ENCODE measurements at regions not wholly inside any gene's neighbourhood (a gene's known extent, or its start where the extent isn't known, plus 50 kb on each side); places are given as distances from the start of the nearest gene placed in this dataset.

GRCh38 chr5:136615251-136616119 lies 250.1 kb upstream of the TRPC7 start:
- no peak for ATAC-seq
- WGBS, 3 donors, result 59 to 65% (median 64%) methylated on average over 6 of the region's 6 CpGs
- intact Hi-C loops (cut with DNase I), result no loop called here

GRCh38 chr5:136613230-136613629 lies 247.9 kb upstream of the TRPC7 start:
- ATAC-seq (no peak), DNase-seq (no peak)
- Histone ChIP-seq H3K36me3 (ENCODE audit: insufficient read depth in 1 of 2, low read depth in 1 of 2) (no peaks in the 10 kb centered on the region), H3K27me3 (ENCODE audit: insufficient read depth in 3 of 3, low read length in 2 of 3) (no peaks in the 10 kb centered on the region), H3K9me3 (no peaks in the 10 kb centered on the region), H3K27ac (no peak overlapping the region), H3K4me1 (no peaks in the 10 kb centered on the region), H3K4me3 (no peak overlapping the region)
- TF ChIP-seq CTCF (IDR thresholded peaks at IDR 0.05), result no peak
- intact Hi-C loops (cut with DNase I), result no loop called here

More at GRCh38 chr5:136615251-136616119, 250.1 kb upstream of the TRPC7 start:
- Histone ChIP-seq H3K9me3 (no peaks in the 10 kb centered on the region), H3K36me3 (ENCODE audit: insufficient read depth in 1 of 2, low read depth in 1 of 2) (no peaks in the 10 kb centered on the region), H3K4me1 (no peaks in the 10 kb centered on the region), H3K4me3 (no peak overlapping the region), H3K27me3 (ENCODE audit: insufficient read depth in 3 of 3, low read length in 2 of 3) (no peaks in the 10 kb centered on the region), H3K27ac (no peak overlapping the region)
- TF ChIP-seq CTCF (IDR thresholded peaks at IDR 0.05), result no peak
- no peak for DNase-seq

- WGBS, 3 donors, result 72 to 87% (median 78%) methylated on average over 1 of the region's 1 CpG
- ATAC-seq (no peak), DNase-seq (no peak)
- intact Hi-C loops (cut with DNase I), result no loop called here
- Histone ChIP-seq H3K9me3 (no peaks in the 10 kb centered on the region), H3K4me1 (no peaks in the 10 kb centered on the region), H3K36me3 (ENCODE audit: insufficient read depth in 1 of 2, low read depth in 1 of 2) (no peaks in the 10 kb centered on the region), H3K27me3 (ENCODE audit: insufficient read depth in 3 of 3, low read length in 2 of 3) (no peaks in the 10 kb centered on the region), H3K4me3 (no peak overlapping the region), H3K27ac (no peak overlapping the region)
- TF ChIP-seq CTCF (IDR thresholded peaks at IDR 0.05), result no peak
Observed at GRCh38 chr5:136605638-136606037, 240.3 kb upstream of the TRPC7 start.

- no peaks in the 10 kb centered on the region for H3K27me3 ChIP-seq (ENCODE audit: insufficient read depth in 3 of 3, low read length in 2 of 3)
- 85 to 86% (median 85%) methylated on average over 1 of the region's 1 CpG for WGBS, 3 donors
- H3K4me3 ChIP-seq, result no peak overlapping the region
- H3K36me3 ChIP-seq (ENCODE audit: insufficient read depth in 1 of 2, low read depth in 1 of 2), result no peaks in the 10 kb centered on the region
- H3K9me3 ChIP-seq, result no peaks in the 10 kb centered on the region
- no peak for TF ChIP-seq CTCF (IDR thresholded peaks at IDR 0.05)
- H3K27ac ChIP-seq, result no peak overlapping the region
- intact Hi-C loops (cut with DNase I), result no loop called here
- DNase-seq, result no peak
- ATAC-seq, result no peak
- H3K4me1 ChIP-seq, result no peaks in the 10 kb centered on the region
Observed at GRCh38 chr5:136600306-136600705, 235.0 kb upstream of the TRPC7 start.
